Endothelial cell of umbilical vein (primary cell): ENCODE measurements at regions not wholly inside any gene's neighbourhood (a gene's known extent, or its start where the extent isn't known, plus 50 kb on each side); places are given as distances from the start of the nearest gene placed in this dataset.

Experiments used
- CTCF ChIP-seq, 2 donors: IDR thresholded peaks; 1 replicate in 1 of 2; 2 replicates in 1 of 2; pipeline ENCODE4 v1.5.1; 2011; ENCODE audit warnings: low read length in 2 of 2, mild to moderate bottlenecking in 2 of 2, moderate library complexity in 2 of 2, control low read depth in 1 of 2, inconsistent platforms in 1 of 2, low read depth in 1 of 2; ENCODE audit not compliant: insufficient read depth in 1 of 2; ENCODE audit errors: extremely low read depth in 1 of 2
- EZH2 ChIP-seq: IDR thresholded peaks from 2 replicates; pipeline ENCODE4 v1.6.1; 2012; ENCODE audit warnings: borderline replicate concordance, low read depth, mild to moderate bottlenecking, moderate library complexity, low read length, inconsistent platforms; ENCODE audit not compliant: severe bottlenecking
- FOS ChIP-seq: IDR thresholded peaks from 2 replicates; pipeline ENCODE4 v1.6.1; 2011; ENCODE audit warnings: mild to moderate bottlenecking, low read length, moderate library complexity, borderline replicate concordance; ENCODE audit not compliant: insufficient read depth
- POLR2AphosphoS5 ChIP-seq: IDR thresholded peaks from 2 replicates; pipeline ENCODE4 v1.6.1; 2012; ENCODE audit warnings: low read depth, mild to moderate bottlenecking, control low read depth, low read length, moderate library complexity; ENCODE audit not compliant: insufficient read depth

GRCh38 chr20:60928341-60928740 lies 323.7 kb upstream of the CDH4 start:
- TF ChIP-seq CTCF (IDR thresholded peaks at IDR 0.05; ENCODE audit: extremely low read depth in 1 of 2, insufficient read depth in 1 of 2, low read depth in 1 of 2, low read length in 2 of 2) (no peak), POLR2AphosphoS5 (no peak), EZH2 (no peak), FOS (no peak)
